B cell (primary cell): ENCODE measurements at regions not wholly inside any gene's neighbourhood (a gene's known extent, or its start where the extent isn't known, plus 50 kb on each side); places are given as distances from the start of the nearest gene placed in this dataset.

Source experiments
- ATAC-seq: fragments of 200-7000 bp; cut with Tn5 transposase; one replicate; pipeline ENCODE4 v1.10.0; 2021; ENCODE audit warnings: low read depth, mild to moderate bottlenecking, moderate number of reproducible peaks, moderate library complexity
- CTCF ChIA-PET: fragments of 350-600 bp; sonication (Branson Sonifier 250); formaldehyde crosslinking; loops from one replicate; lab custom pipeline; 2021; ENCODE audit warnings: antibody characterized with exemption, inconsistent platforms; lab: Charles Lee
- POLR2A ChIA-PET: fragments of 350-600 bp; sonication (Branson Sonifier 250); formaldehyde crosslinking; loops from one replicate; lab custom pipeline; 2021; ENCODE audit warnings: antibody characterized with exemption; lab: Charles Lee
- DNase-seq: peaks from one replicate; pipeline ENCODE4 v3.0.0; 2013
- H2AFZ ChIP-seq: 2 replicates; pipeline ENCODE4 v1.6.1; 2012; ENCODE audit warnings: mild to moderate bottlenecking, low read depth, low read length; ENCODE audit not compliant: insufficient read depth, poor library complexity, severe bottlenecking
- H3K27ac ChIP-seq, 2 donors: 1 replicate in 1 of 2; 2 replicates in 1 of 2; pipeline ENCODE4 v1.5.1; 2012 to 2013; ENCODE audit warnings: low read length in 2 of 2, mild to moderate bottlenecking in 2 of 2, moderate library complexity in 1 of 2
- H3K27me3 ChIP-seq, 4 experiments: fragments of 200-600 bp in 1 of 4; sonication (generic) in 1 of 4; replicated peaks in 1 of 4; 1 replicate in 2 of 4; 2 replicates in 2 of 4; pipeline versions ENCODE4 v1.6.1 to v1.7.0; 2013 to 2016; ENCODE audit warnings: low read length in 3 of 4, mild to moderate bottlenecking in 2 of 4, mixed read lengths in 1 of 4, moderate library complexity in 1 of 4; ENCODE audit not compliant: insufficient read depth in 4 of 4, control insufficient read depth in 3 of 4; ENCODE audit errors: control extremely low read depth in 1 of 4
- H3K36me3 ChIP-seq, 2 experiments: replicated peaks in 1 of 2; 1 replicate in 1 of 2; 2 replicates in 1 of 2; pipeline versions ENCODE4 v1.6.1 to v1.7.1; 2013; ENCODE audit warnings: low read length in 1 of 2; ENCODE audit not compliant: insufficient read depth in 2 of 2, control insufficient read depth in 1 of 2; ENCODE audit errors: control extremely low read depth in 1 of 2, extremely low read depth in 1 of 2
- H3K4me1 ChIP-seq, 2 donors: fragments of 200-600 bp in 1 of 2; sonication (generic) in 1 of 2; 1 replicate in 1 of 2; 2 replicates in 1 of 2; pipeline versions ENCODE4 v1.5.1 to v1.6.1; 2013 to 2017; ENCODE audit warnings: low read length in 2 of 2; ENCODE audit not compliant: control insufficient read depth in 2 of 2, insufficient read depth in 2 of 2
- H3K4me2 ChIP-seq: replicated peaks from 2 replicates; pipeline ENCODE3; 2012; ENCODE audit warnings: mild to moderate bottlenecking, low read depth, low read length; ENCODE audit not compliant: poor library complexity, severe bottlenecking
- H3K4me3 ChIP-seq, 5 experiments: fragments of 200-600 bp in 1 of 5; sonication (generic) in 1 of 5; 1 replicate in 3 of 5; 2 replicates in 2 of 5; pipeline versions ENCODE4 v1.5.1 to v1.7.0; 2011 to 2016; ENCODE audit warnings: low read length in 4 of 5, mild to moderate bottlenecking in 4 of 5, low read depth in 2 of 5, control low read depth in 1 of 5, moderate library complexity in 1 of 5; ENCODE audit not compliant: insufficient read depth in 1 of 5; ENCODE audit errors: control extremely low read depth in 1 of 5, extremely low read depth in 1 of 5
- H3K79me2 ChIP-seq: fragments of 200-600 bp; sonication (generic); one replicate; pipeline ENCODE4 v1.6.0; 2016; ENCODE audit warnings: low read length; ENCODE audit not compliant: control insufficient read depth, insufficient read depth
- H3K9ac ChIP-seq: fragments of 200-600 bp; sonication (generic); 2 replicates; pipeline ENCODE4 v1.6.1; 2017; ENCODE audit warnings: mild to moderate bottlenecking, low read length, moderate library complexity
- H3K9me3 ChIP-seq, 3 donors: one replicate each; pipeline versions ENCODE4 v1.6.1 to v1.7.1; 2013; ENCODE audit warnings: low read length in 2 of 3; ENCODE audit not compliant: control insufficient read depth in 2 of 3, insufficient read depth in 1 of 3; ENCODE audit errors: control extremely low read depth in 1 of 3
- H4K20me1 ChIP-seq: 2 replicates; pipeline ENCODE4 v1.6.0; 2012; ENCODE audit warnings: mild to moderate bottlenecking, low read length; ENCODE audit not compliant: insufficient read depth, control insufficient read depth, poor library complexity, severe bottlenecking
- H3K27ac Mint-ChIP-seq: one replicate; pipeline ENCODE4 v1.8.0; 2021; ENCODE audit warnings: mixed read lengths
- H3K27me3 Mint-ChIP-seq: one replicate; pipeline ENCODE4 v1.8.0; 2021; ENCODE audit warnings: mixed read lengths
- H3K4me1 Mint-ChIP-seq: one replicate; pipeline ENCODE4 v1.8.0; 2021; ENCODE audit warnings: mixed read lengths
- H3K4me3 Mint-ChIP-seq: one replicate; pipeline ENCODE4 v1.8.0; 2021; ENCODE audit warnings: mixed read lengths
- H3K9me3 Mint-ChIP-seq: one replicate; pipeline ENCODE4 v1.8.0; 2022; ENCODE audit warnings: mixed read lengths; ENCODE audit not compliant: insufficient read depth
- EZH2 ChIP-seq: IDR thresholded peaks from 2 replicates; pipeline ENCODE4 v1.6.1; 2012; ENCODE audit warnings: borderline replicate concordance, low read depth, mild to moderate bottlenecking, moderate library complexity, low read length; ENCODE audit not compliant: insufficient read depth, poor library complexity, severe bottlenecking
- WGBS: methylation state at CpG from one replicate; pipeline ENCODE4 v1.1.5; 2013; ENCODE audit warnings: missing lambda C conversion rate; ENCODE audit not compliant: insufficient coverage; 5-methylcytosine and 5-hydroxymethylcytosine counted together
- intact Hi-C: fragments of 100-400 bp; cut with micrococcal nuclease; formaldehyde crosslinking; loops from one replicate; pipeline ENCODE4 v1.10.0; 2022
- TF ChIP-seq, protein P1 (sequence below): fragments of 200-600 bp; IDR thresholded peaks from one replicate; pipeline ENCODE4 v1.8.0; 2022; ENCODE audit warnings: antibody characterized with exemption, mild to moderate bottlenecking

DNA sequence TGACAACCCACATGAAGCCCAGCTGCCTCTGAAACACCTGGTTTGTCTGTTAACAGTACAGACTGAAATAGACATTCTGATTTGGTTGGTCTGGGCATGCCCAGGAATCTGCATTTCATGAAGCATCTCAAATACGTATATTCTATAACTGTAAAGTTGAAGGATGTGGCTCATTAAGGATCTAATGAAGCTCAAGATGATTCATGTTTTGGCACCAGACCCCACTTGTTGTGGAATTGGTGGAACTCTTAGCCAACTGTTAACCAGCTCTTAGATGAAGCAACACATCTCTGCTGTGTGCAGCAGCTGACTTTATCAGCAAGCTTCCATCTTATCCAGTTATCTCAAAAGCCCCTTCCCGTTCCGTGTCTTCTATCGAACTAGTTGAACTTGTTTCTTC is 232.2 kb downstream of the INSC start:
- H3K27me3 Mint-ChIP-seq: peaks cover 4% of the 10 kb centered on the region
- intact Hi-C loops: no loop called here
- no peak overlapping the region for H3K27ac Mint-ChIP-seq
- H3K4me1 ChIP-seq: no peaks in the 10 kb centered on the region
- H3K27me3 ChIP-seq: no peaks in the 10 kb centered on the region
- DNase-seq (no peak), ATAC-seq (no peak)
- no peak overlapping the region for H3K4me3 ChIP-seq
- ChIA-PET CTCF (no interaction called here), POLR2A (no interaction called here)
- no peaks in the 10 kb centered on the region for H3K9me3 ChIP-seq
- no peaks in the 10 kb centered on the region for H3K9me3 Mint-ChIP-seq
- H3K4me2 ChIP-seq: no peak overlapping the region
- WGBS: 100% methylated on average over 4 of the region's 4 CpGs
- no peaks in the 10 kb centered on the region for H3K79me2 ChIP-seq
- no peak for TF ChIP-seq EZH2
- TF ChIP-seq, protein P1, sequence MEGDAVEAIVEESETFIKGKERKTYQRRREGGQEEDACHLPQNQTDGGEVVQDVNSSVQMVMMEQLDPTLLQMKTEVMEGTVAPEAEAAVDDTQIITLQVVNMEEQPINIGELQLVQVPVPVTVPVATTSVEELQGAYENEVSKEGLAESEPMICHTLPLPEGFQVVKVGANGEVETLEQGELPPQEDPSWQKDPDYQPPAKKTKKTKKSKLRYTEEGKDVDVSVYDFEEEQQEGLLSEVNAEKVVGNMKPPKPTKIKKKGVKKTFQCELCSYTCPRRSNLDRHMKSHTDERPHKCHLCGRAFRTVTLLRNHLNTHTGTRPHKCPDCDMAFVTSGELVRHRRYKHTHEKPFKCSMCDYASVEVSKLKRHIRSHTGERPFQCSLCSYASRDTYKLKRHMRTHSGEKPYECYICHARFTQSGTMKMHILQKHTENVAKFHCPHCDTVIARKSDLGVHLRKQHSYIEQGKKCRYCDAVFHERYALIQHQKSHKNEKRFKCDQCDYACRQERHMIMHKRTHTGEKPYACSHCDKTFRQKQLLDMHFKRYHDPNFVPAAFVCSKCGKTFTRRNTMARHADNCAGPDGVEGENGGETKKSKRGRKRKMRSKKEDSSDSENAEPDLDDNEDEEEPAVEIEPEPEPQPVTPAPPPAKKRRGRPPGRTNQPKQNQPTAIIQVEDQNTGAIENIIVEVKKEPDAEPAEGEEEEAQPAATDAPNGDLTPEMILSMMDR: no peak
- no peaks in the 10 kb centered on the region for H3K4me1 Mint-ChIP-seq
- no peak overlapping the region for H3K9ac ChIP-seq
- H4K20me1 ChIP-seq: no peaks in the 10 kb centered on the region
- no peak overlapping the region for H3K27ac ChIP-seq
- no peaks in the 10 kb centered on the region for H3K36me3 ChIP-seq
- H2AFZ ChIP-seq: no peak overlapping the region
- H3K4me3 Mint-ChIP-seq: no peak overlapping the region

DNA sequence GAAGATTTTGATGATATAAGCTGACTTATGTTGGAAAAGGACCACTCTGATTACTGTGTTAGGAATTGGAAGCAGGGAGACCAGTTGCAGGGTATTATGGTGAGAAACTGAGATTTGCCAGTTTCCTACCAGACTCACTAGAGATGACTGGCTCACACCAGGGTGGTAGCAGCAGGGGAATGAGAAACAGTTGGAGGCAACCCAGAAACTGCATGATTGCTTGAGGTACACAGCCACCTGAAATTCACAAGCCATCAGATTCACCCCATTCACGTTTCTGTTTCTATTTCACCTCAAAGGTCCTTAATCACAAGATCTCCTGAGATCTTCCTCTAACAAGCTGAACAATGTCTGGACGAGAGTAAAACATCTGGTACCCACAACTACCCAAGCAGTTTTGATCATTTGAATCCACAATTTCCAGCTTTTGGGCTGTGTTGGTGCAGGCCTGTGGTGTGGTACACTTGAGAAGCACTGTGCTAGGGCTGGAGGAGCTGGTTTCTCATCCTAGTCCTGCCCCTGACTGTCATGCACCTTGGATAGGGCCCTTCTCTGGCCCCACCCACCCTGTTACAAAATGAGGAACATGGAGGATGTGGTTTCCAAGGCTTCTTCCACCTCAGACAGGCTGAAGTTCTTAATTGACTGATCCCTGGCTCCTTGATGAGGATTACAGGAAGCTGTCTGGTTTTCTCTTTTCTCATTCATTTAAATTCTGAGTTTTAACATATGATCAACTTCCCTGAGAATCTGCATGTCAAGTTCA is 233.4 kb downstream of the INSC start:
- POLR2A ChIA-PET: no interaction called here
- Mint-ChIP-seq H3K27me3 (no peaks in the 10 kb centered on the region), H3K27ac (no peak overlapping the region), H3K4me3 (no peak overlapping the region), H3K9me3 (no peaks in the 10 kb centered on the region), H3K4me1 (no peaks in the 10 kb centered on the region)
- H3K9ac ChIP-seq: no peak overlapping the region
- no peak overlapping the region for H3K4me3 ChIP-seq
- H3K79me2 ChIP-seq: no peaks in the 10 kb centered on the region
- no peak overlapping the region for H2AFZ ChIP-seq
- no peak overlapping the region for H3K27ac ChIP-seq
- no peaks in the 10 kb centered on the region for H4K20me1 ChIP-seq
- intact Hi-C loops: no loop called here
- DNase-seq: no peak
- CTCF ChIA-PET: no interaction called here
- TF ChIP-seq EZH2: no peak
- TF ChIP-seq, protein P1: no peak
- no peak for ATAC-seq
- no peaks in the 10 kb centered on the region for H3K4me1 ChIP-seq
- no peaks in the 10 kb centered on the region for H3K36me3 ChIP-seq
- H3K27me3 ChIP-seq: no peaks in the 10 kb centered on the region
- no peaks in the 10 kb centered on the region for H3K9me3 ChIP-seq
- no peak overlapping the region for H3K4me2 ChIP-seq
- WGBS: 73% methylated on average over 1 of the region's 2 CpGs
